ENCODE measurements at regions not wholly inside any gene's neighbourhood (a gene's known extent, or its start where the extent isn't known, plus 50 kb on each side); places are given as distances from the start of the nearest gene placed in this dataset.

- TF ChIP-seq POLR2A (IDR thresholded peaks at IDR 0.05) (no peak), CTCF (IDR thresholded peaks at IDR 0.05) (no peak)
Measured at GRCh38 chr4:27807207-27807606, 946.6 kb downstream of the STIM2 start.

All from heart left ventricle (tissue), 13 donors.